ENCODE measurements at regions not wholly inside any gene's neighbourhood (a gene's known extent, or its start where the extent isn't known, plus 50 kb on each side); places are given as distances from the start of the nearest gene placed in this dataset.

GRCh38 chr5:31075981-31076380, 117.5 kb upstream of the CDH6 start:
- no peak overlapping the region for H3K9ac ChIP-seq (ENCODE audit: low read length in 3 of 3)
- H3K4me3 ChIP-seq (ENCODE audit: low read length in 3 of 3) = peak overlapping the region in 1 of 3 donors; percentile 52
- intact Hi-C loops (cut with DNase I) = no loop called here
- H3K36me3 ChIP-seq (ENCODE audit: control insufficient read depth in 2 of 3, insufficient read depth in 3 of 3, low read length in 3 of 3) = no peaks in the 10 kb centered on the region
- no peaks in the 10 kb centered on the region for H3K27me3 ChIP-seq (ENCODE audit: control insufficient read depth, insufficient read depth, low read length)
- TF ChIP-seq CTCF (IDR thresholded peaks at IDR 0.05; ENCODE audit: borderline replicate concordance, extremely low read depth, insufficient read depth) = no peak
- no peaks in the 10 kb centered on the region for H3K9me3 ChIP-seq (ENCODE audit: control insufficient read depth in 2 of 3, insufficient read depth in 1 of 3, low read length in 3 of 3)
- H3K4me1 ChIP-seq (ENCODE audit: control insufficient read depth in 2 of 3, insufficient read depth in 2 of 3, low read depth in 1 of 3, low read length in 3 of 3) = no peaks in the 10 kb centered on the region
- peak overlapping the region in 1 of 2 donors; percentile 80 for H3K27ac ChIP-seq (ENCODE audit: low read depth in 2 of 2, low read length in 2 of 2)
- DNase-seq (no peak), FAIRE-seq (peak; percentile 6)

- H3K27me3 ChIP-seq (ENCODE audit: control insufficient read depth, insufficient read depth, low read length) = no peaks in the 10 kb centered on the region
- no peak overlapping the region for H3K9ac ChIP-seq (ENCODE audit: low read length in 3 of 3)
- FAIRE-seq (no peak), DNase-seq (no peak)
- H3K36me3 ChIP-seq (ENCODE audit: control insufficient read depth in 2 of 3, insufficient read depth in 3 of 3, low read length in 3 of 3) = no peaks in the 10 kb centered on the region
- H3K27ac ChIP-seq (ENCODE audit: low read depth in 2 of 2, low read length in 2 of 2) = no peak overlapping the region
- no peaks in the 10 kb centered on the region for H3K4me1 ChIP-seq (ENCODE audit: control insufficient read depth in 2 of 3, insufficient read depth in 2 of 3, low read depth in 1 of 3, low read length in 3 of 3)
- H3K4me3 ChIP-seq (ENCODE audit: low read length in 3 of 3) = no peak overlapping the region
- no peaks in the 10 kb centered on the region for H3K9me3 ChIP-seq (ENCODE audit: control insufficient read depth in 2 of 3, insufficient read depth in 1 of 3, low read length in 3 of 3)
- intact Hi-C loops (cut with DNase I) = no loop called here
- no peak for TF ChIP-seq CTCF (IDR thresholded peaks at IDR 0.05; ENCODE audit: borderline replicate concordance, extremely low read depth, insufficient read depth)
Measured at GRCh38 chr5:31068287-31068686, 125.2 kb upstream of the CDH6 start.

GRCh38 chr5:31066655-31067328, 126.7 kb upstream of the CDH6 start:
- FAIRE-seq = no peak
- H3K36me3 ChIP-seq (ENCODE audit: control insufficient read depth in 2 of 3, insufficient read depth in 3 of 3, low read length in 3 of 3) = no peaks in the 10 kb centered on the region
- DNase-seq = no peak
- no peak overlapping the region for H3K9ac ChIP-seq (ENCODE audit: low read length in 3 of 3)
- no peaks in the 10 kb centered on the region for H3K9me3 ChIP-seq (ENCODE audit: control insufficient read depth in 2 of 3, insufficient read depth in 1 of 3, low read length in 3 of 3)
- H3K27me3 ChIP-seq (ENCODE audit: control insufficient read depth, insufficient read depth, low read length) = no peaks in the 10 kb centered on the region
- H3K27ac ChIP-seq (ENCODE audit: low read depth in 2 of 2, low read length in 2 of 2) = no peak overlapping the region
- TF ChIP-seq CTCF (IDR thresholded peaks at IDR 0.05; ENCODE audit: borderline replicate concordance, extremely low read depth, insufficient read depth) = no peak
- intact Hi-C loops (cut with DNase I) = no loop called here
- no peak overlapping the region for H3K4me3 ChIP-seq (ENCODE audit: low read length in 3 of 3)
- no peaks in the 10 kb centered on the region for H3K4me1 ChIP-seq (ENCODE audit: control insufficient read depth in 2 of 3, insufficient read depth in 2 of 3, low read depth in 1 of 3, low read length in 3 of 3)

- intact Hi-C loops (cut with DNase I) = no loop called here
- Histone ChIP-seq H3K27ac (ENCODE audit: low read depth in 2 of 2, low read length in 2 of 2) (no peak overlapping the region), H3K4me1 (ENCODE audit: control insufficient read depth in 2 of 3, insufficient read depth in 2 of 3, low read depth in 1 of 3, low read length in 3 of 3) (no peaks in the 10 kb centered on the region), H3K9me3 (ENCODE audit: control insufficient read depth in 2 of 3, insufficient read depth in 1 of 3, low read length in 3 of 3) (no peaks in the 10 kb centered on the region), H3K4me3 (ENCODE audit: low read length in 3 of 3) (no peak overlapping the region), H3K9ac (ENCODE audit: low read length in 3 of 3) (no peak overlapping the region), H3K36me3 (ENCODE audit: control insufficient read depth in 2 of 3, insufficient read depth in 3 of 3, low read length in 3 of 3) (no peaks in the 10 kb centered on the region), H3K27me3 (ENCODE audit: control insufficient read depth, insufficient read depth, low read length) (no peaks in the 10 kb centered on the region)
- no peak for FAIRE-seq
- TF ChIP-seq CTCF (IDR thresholded peaks at IDR 0.05; ENCODE audit: borderline replicate concordance, extremely low read depth, insufficient read depth) = no peak
- no peak for DNase-seq
Measured at GRCh38 chr5:31064215-31064614, 129.3 kb upstream of the CDH6 start.
